KMS-11 (cell line): ENCODE measurements at regions not wholly inside any gene's neighbourhood (a gene's known extent, or its start where the extent isn't known, plus 50 kb on each side); places are given as distances from the start of the nearest gene placed in this dataset.

ENCODE experiments used
- H2AFZ ChIP-seq: fragments of 200-600 bp; sonication (generic); 2 replicates; pipeline ENCODE4 v1.6.1; 2016; ENCODE audit warnings: antibody characterized with exemption, mixed run types, low read depth
- H3K27ac ChIP-seq: fragments of 200-600 bp; sonication (generic); 2 replicates; pipeline ENCODE4 v1.6.1; 2016; ENCODE audit warnings: mild to moderate bottlenecking, mixed run types
- H3K27me3 ChIP-seq: fragments of 200-600 bp; sonication (generic); 2 replicates; pipeline ENCODE4 v1.6.1; 2017; ENCODE audit warnings: mild to moderate bottlenecking, low read depth, mixed run types, moderate library complexity; ENCODE audit not compliant: insufficient read depth
- H3K36me3 ChIP-seq: fragments of 200-600 bp; sonication (generic); 2 replicates; pipeline ENCODE4 v1.6.1; 2017; ENCODE audit warnings: mild to moderate bottlenecking, mixed run types; ENCODE audit not compliant: insufficient read depth
- H3K4me1 ChIP-seq: fragments of 200-600 bp; sonication (generic); 2 replicates; pipeline ENCODE4 v1.6.1; 2016; ENCODE audit warnings: mild to moderate bottlenecking, low read depth, mixed run types; ENCODE audit not compliant: poor library complexity, severe bottlenecking
- H3K4me2 ChIP-seq: fragments of 200-600 bp; sonication (generic); 2 replicates; pipeline ENCODE4 v1.7.0; 2016; ENCODE audit warnings: mild to moderate bottlenecking, mixed run types
- H3K4me3 ChIP-seq: fragments of 200-600 bp; sonication (generic); IDR thresholded peaks from 2 replicates; pipeline ENCODE4 v1.6.1; 2017; ENCODE audit warnings: low read depth, low read length, mixed read lengths; ENCODE audit not compliant: insufficient read depth
- H3K79me2 ChIP-seq: fragments of 200-600 bp; sonication (generic); 2 replicates; pipeline ENCODE4 v1.6.1; 2016; ENCODE audit warnings: low read depth, mixed run types; ENCODE audit not compliant: insufficient read depth
- H3K9ac ChIP-seq: fragments of 200-600 bp; sonication (generic); 2 replicates; pipeline ENCODE4 v1.6.1; 2016; ENCODE audit warnings: mild to moderate bottlenecking, mixed run types
- H4K20me1 ChIP-seq: fragments of 200-600 bp; sonication (generic); 2 replicates; pipeline ENCODE4 v1.6.1; 2016; ENCODE audit warnings: mild to moderate bottlenecking, mixed run types; ENCODE audit not compliant: insufficient read depth
- TF ChIP-seq, protein P1 (sequence below): fragments of 200-600 bp; sonication (generic); conservative IDR thresholded peaks from 2 replicates; pipeline ENCODE4 v1.6.1; 2017; ENCODE audit warnings: low read depth, mild to moderate bottlenecking, antibody characterized with exemption, low read length, moderate library complexity, mixed read lengths

- no peak overlapping the region for H3K9ac ChIP-seq
- no peak overlapping the region for H2AFZ ChIP-seq
- H3K36me3 ChIP-seq, result no peaks in the 10 kb centered on the region
- no peak overlapping the region for H3K4me3 ChIP-seq
- no peak overlapping the region for H3K27ac ChIP-seq
- no peaks in the 10 kb centered on the region for H3K27me3 ChIP-seq
- peaks cover 21% of the 10 kb centered on the region; the same call in 1 of the 2 replicates for H3K79me2 ChIP-seq
- TF ChIP-seq, protein P1, sequence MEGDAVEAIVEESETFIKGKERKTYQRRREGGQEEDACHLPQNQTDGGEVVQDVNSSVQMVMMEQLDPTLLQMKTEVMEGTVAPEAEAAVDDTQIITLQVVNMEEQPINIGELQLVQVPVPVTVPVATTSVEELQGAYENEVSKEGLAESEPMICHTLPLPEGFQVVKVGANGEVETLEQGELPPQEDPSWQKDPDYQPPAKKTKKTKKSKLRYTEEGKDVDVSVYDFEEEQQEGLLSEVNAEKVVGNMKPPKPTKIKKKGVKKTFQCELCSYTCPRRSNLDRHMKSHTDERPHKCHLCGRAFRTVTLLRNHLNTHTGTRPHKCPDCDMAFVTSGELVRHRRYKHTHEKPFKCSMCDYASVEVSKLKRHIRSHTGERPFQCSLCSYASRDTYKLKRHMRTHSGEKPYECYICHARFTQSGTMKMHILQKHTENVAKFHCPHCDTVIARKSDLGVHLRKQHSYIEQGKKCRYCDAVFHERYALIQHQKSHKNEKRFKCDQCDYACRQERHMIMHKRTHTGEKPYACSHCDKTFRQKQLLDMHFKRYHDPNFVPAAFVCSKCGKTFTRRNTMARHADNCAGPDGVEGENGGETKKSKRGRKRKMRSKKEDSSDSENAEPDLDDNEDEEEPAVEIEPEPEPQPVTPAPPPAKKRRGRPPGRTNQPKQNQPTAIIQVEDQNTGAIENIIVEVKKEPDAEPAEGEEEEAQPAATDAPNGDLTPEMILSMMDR, result no peak
- H4K20me1 ChIP-seq, result no peaks in the 10 kb centered on the region
- no peak overlapping the region for H3K4me2 ChIP-seq
- H3K4me1 ChIP-seq, result peaks cover 22% of the 10 kb centered on the region
These were observed 127.3 kb downstream of the SPATA31D1 start for GRCh38 chr9:82115900-82116299.

DNA sequence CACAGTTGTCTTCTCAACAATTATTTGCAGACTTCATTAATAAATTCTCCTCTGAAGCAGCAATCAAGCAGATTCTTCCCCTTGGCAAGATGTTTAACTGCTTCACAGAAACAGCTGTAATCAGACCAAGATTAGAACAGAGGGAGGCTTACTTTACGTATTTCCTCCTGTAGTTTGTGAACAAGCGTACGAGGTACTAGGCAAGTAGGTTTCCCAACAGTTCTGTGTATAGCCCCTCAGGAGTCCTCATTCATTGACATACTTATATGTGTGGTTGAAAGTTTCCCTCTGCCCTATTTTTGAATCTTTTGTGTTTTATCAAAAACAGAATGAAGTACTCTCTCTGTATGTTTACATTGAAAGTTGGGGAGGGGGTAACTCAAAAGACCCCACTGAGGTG, 128.0 kb downstream of the SPATA31D1 start:
- TF ChIP-seq, protein P1, result no peak
- Histone ChIP-seq H3K4me3 (no peak overlapping the region), H2AFZ (no peak overlapping the region), H3K27ac (no peak overlapping the region), H3K9ac (no peak overlapping the region), H3K4me1 (peaks cover 29% of the 10 kb centered on the region), H4K20me1 (no peaks in the 10 kb centered on the region), H3K36me3 (no peaks in the 10 kb centered on the region), H3K4me2 (no peak overlapping the region), H3K27me3 (no peaks in the 10 kb centered on the region), H3K79me2 (peaks cover 21% of the 10 kb centered on the region; the same call in 1 of the 2 replicates)

DNA sequence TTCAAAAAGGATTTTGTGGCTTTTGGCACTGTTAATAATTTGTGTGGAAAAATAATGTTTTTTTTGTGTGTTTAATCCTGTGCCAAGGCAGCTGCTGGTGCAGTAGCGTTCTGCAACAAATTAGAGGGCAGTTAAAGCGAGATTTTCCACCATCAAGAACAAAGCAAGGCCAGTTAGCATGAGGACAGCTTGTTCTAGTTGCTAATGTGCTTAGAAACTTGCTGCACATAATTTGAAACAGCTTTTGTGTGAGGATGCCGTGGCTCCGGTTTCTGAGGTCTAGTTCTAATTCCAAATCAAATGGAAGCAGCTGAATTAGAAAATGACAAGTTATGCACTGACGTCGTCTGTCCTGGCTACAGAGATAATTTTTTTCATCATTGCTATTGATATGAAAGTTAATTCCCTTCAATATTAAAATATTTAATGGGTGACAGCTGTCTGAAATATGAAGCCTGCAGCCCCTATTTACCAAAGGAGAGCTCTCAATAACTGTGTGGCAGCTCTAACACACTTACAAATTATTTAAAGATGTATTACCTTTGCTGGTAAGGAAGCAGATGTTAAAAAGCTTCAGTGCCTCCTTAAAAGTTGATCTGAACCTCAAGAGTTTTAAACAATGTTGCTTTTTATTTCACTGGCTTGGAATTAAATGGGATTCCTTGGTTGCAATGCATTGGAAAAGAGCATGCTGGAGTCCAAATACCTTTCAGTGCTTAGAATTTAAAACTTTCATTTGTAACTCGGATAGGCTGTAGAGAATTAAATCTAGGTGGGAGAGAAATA, 128.6 kb downstream of the SPATA31D1 start:
- Histone ChIP-seq H3K79me2 (peaks cover 21% of the 10 kb centered on the region; the same call in 1 of the 2 replicates), H3K27me3 (no peaks in the 10 kb centered on the region), H3K9ac (no peak overlapping the region), H4K20me1 (no peaks in the 10 kb centered on the region), H3K4me2 (no peak overlapping the region), H3K27ac (no peak overlapping the region), H2AFZ (no peak overlapping the region), H3K4me1 (peaks cover 33% of the 10 kb centered on the region), H3K4me3 (no peak overlapping the region), H3K36me3 (no peaks in the 10 kb centered on the region)
- TF ChIP-seq, protein P1, result no peak

- Histone ChIP-seq H4K20me1 (no peaks in the 10 kb centered on the region), H3K9ac (no peak overlapping the region), H3K27ac (no peak overlapping the region), H3K27me3 (no peaks in the 10 kb centered on the region), H2AFZ (no peak overlapping the region), H3K4me2 (no peak overlapping the region), H3K4me1 (peaks cover 75% of the 10 kb centered on the region), H3K79me2 (peaks cover 42% of the 10 kb centered on the region; the same call in 1 of the 2 replicates), H3K36me3 (no peaks in the 10 kb centered on the region; the same call in 1 of the 2 replicates), H3K4me3 (no peak overlapping the region)
- TF ChIP-seq, protein P1, result no peak
These were observed 134.2 kb downstream of the SPATA31D1 start for GRCh38 chr9:82122731-82123130.
